Mammary epithelial cell (primary cell): ENCODE measurements at regions not wholly inside any gene's neighbourhood (a gene's known extent, or its start where the extent isn't known, plus 50 kb on each side); places are given as distances from the start of the nearest gene placed in this dataset.

Experiments used
- CTCF ChIP-seq, 2 donors: IDR thresholded peaks in 1 of 2; conservative IDR thresholded peaks in 1 of 2; 2 replicates each; pipeline ENCODE4 v1.5.1; 2011 to 2012; ENCODE audit warnings: inconsistent platforms in 2 of 2, low read length in 2 of 2, mild to moderate bottlenecking in 2 of 2, control low read depth in 1 of 2, low read depth in 1 of 2; ENCODE audit not compliant: insufficient read depth in 1 of 2; ENCODE audit errors: extremely low read depth in 1 of 2
- EZH2 ChIP-seq: IDR thresholded peaks from 2 replicates; pipeline ENCODE4 v1.6.1; 2012; ENCODE audit warnings: low read length, inconsistent platforms, borderline replicate concordance

- TF ChIP-seq CTCF (conservative IDR thresholded peaks at IDR 0.05 in 1 of 2, IDR thresholded peaks at IDR 0.05 in 1 of 2; ENCODE audit: extremely low read depth in 1 of 2, insufficient read depth in 1 of 2, low read depth in 1 of 2, low read length in 2 of 2) = no peak
- TF ChIP-seq EZH2 = no peak
Observed at GRCh38 chr4:32778025-32778424, 2057.9 kb downstream of the PCDH7 start.
